CD14-positive monocyte (primary cell): ENCODE measurements at regions not wholly inside any gene's neighbourhood (a gene's known extent, or its start where the extent isn't known, plus 50 kb on each side); places are given as distances from the start of the nearest gene placed in this dataset.

ENCODE experiments used
- DNase-seq, 3 donors: peaks; one replicate each; pipeline ENCODE4 v3.0.0-alpha.2; 2011 to 2022
- H2AFZ ChIP-seq: 2 replicates; pipeline ENCODE4 v1.6.0; 2012; ENCODE audit warnings: mild to moderate bottlenecking, low read depth, low read length, inconsistent platforms; ENCODE audit not compliant: insufficient read depth, poor library complexity, severe bottlenecking
- H3K27ac ChIP-seq, 2 donors: 1 replicate in 1 of 2; 2 replicates in 1 of 2; pipeline ENCODE4 v1.5.1; 2012 to 2013; ENCODE audit warnings: low read length in 2 of 2, control low read depth in 1 of 2, inconsistent platforms in 1 of 2, low read depth in 1 of 2, mild to moderate bottlenecking in 1 of 2
- H3K27me3 ChIP-seq, 2 donors: one replicate each; pipeline versions ENCODE4 v1.6.0 to v1.6.1; 2011 to 2013; ENCODE audit warnings: low read length in 2 of 2; ENCODE audit not compliant: control insufficient read depth in 2 of 2, insufficient read depth in 2 of 2
- H3K36me3 ChIP-seq, 2 donors: replicated peaks in 1 of 2; 1 replicate in 1 of 2; 2 replicates in 1 of 2; pipeline versions ENCODE4 v1.5.1 to v1.6.1; 2012 to 2013; ENCODE audit warnings: low read length in 2 of 2, control low read depth in 1 of 2, inconsistent platforms in 1 of 2, mild to moderate bottlenecking in 1 of 2; ENCODE audit not compliant: insufficient read depth in 2 of 2, control insufficient read depth in 1 of 2
- H3K4me1 ChIP-seq, 2 donors: 1 replicate in 1 of 2; 2 replicates in 1 of 2; pipeline versions ENCODE4 v1.5.1 to v1.6.1; 2012 to 2013; ENCODE audit warnings: low read length in 2 of 2, control low read depth in 1 of 2, inconsistent platforms in 1 of 2, mild to moderate bottlenecking in 1 of 2, moderate library complexity in 1 of 2; ENCODE audit not compliant: insufficient read depth in 2 of 2, control insufficient read depth in 1 of 2
- H3K4me2 ChIP-seq: replicated peaks from 2 replicates; pipeline ENCODE3; 2012; ENCODE audit warnings: low read length, moderate library complexity, mild to moderate bottlenecking; ENCODE audit not compliant: poor library complexity, severe bottlenecking; ENCODE audit errors: extremely low read depth
- H3K4me3 ChIP-seq, 3 experiments: fragments of 200-600 bp in 1 of 3; sonication (generic) in 1 of 3; replicated peaks in 1 of 3; 1 replicate in 2 of 3; 2 replicates in 1 of 3; pipeline ENCODE4 v1.5.1; 2011 to 2013; ENCODE audit warnings: low read length in 3 of 3, mild to moderate bottlenecking in 3 of 3, control low read depth in 2 of 3, low read depth in 2 of 3, inconsistent platforms in 1 of 3, moderate library complexity in 1 of 3
- H3K79me2 ChIP-seq: 2 replicates; pipeline ENCODE4 v1.6.0; 2012; ENCODE audit warnings: mild to moderate bottlenecking, control low read depth, inconsistent platforms, low read length, moderate library complexity; ENCODE audit not compliant: insufficient read depth
- H3K9ac ChIP-seq: 2 replicates; pipeline ENCODE4 v1.6.0; 2017; ENCODE audit warnings: low read length, mild to moderate bottlenecking; ENCODE audit not compliant: insufficient read depth, poor library complexity, severe bottlenecking
- H3K9me3 ChIP-seq, 2 donors: replicated peaks in 1 of 2; 1 replicate in 1 of 2; 2 replicates in 1 of 2; pipeline versions ENCODE4 v1.5.1 to v1.6.1; 2012 to 2013; ENCODE audit warnings: low read length in 2 of 2, control low read depth in 1 of 2; ENCODE audit not compliant: control insufficient read depth in 1 of 2, insufficient read depth in 1 of 2
- H4K20me1 ChIP-seq: 2 replicates; pipeline ENCODE4 v1.6.0; 2012; ENCODE audit warnings: mild to moderate bottlenecking, low read length, control low read depth, moderate library complexity; ENCODE audit not compliant: insufficient read depth
- H3K27ac Mint-ChIP-seq, 7 donors: one replicate each; pipeline ENCODE4 v1.8.0; 2020; ENCODE audit warnings: mild to moderate bottlenecking in 7 of 7, mixed read lengths in 7 of 7, moderate library complexity in 6 of 7, inconsistent platforms in 2 of 7
- H3K27me3 Mint-ChIP-seq, 3 donors: one replicate each; pipeline ENCODE4 v1.8.0; 2021 to 2022; ENCODE audit warnings: low read depth in 3 of 3, mild to moderate bottlenecking in 3 of 3, mixed read lengths in 3 of 3, moderate library complexity in 3 of 3, inconsistent platforms in 1 of 3
- H3K36me3 Mint-ChIP-seq, 2 donors: one replicate each; pipeline ENCODE4 v1.8.0; 2020; ENCODE audit warnings: mixed read lengths in 2 of 2, inconsistent platforms in 1 of 2, mild to moderate bottlenecking in 1 of 2
- H3K4me1 Mint-ChIP-seq: one replicate; pipeline ENCODE4 v1.8.0; 2020; ENCODE audit warnings: mild to moderate bottlenecking, mixed read lengths
- H3K4me3 Mint-ChIP-seq, 2 donors: one replicate each; pipeline ENCODE4 v1.8.0; 2020; ENCODE audit warnings: mild to moderate bottlenecking in 2 of 2, mixed read lengths in 2 of 2, moderate library complexity in 1 of 2
- H3K9me3 Mint-ChIP-seq, 7 donors: one replicate each; pipeline ENCODE4 v1.8.0; 2020 to 2022; ENCODE audit warnings: mixed read lengths in 7 of 7, mild to moderate bottlenecking in 6 of 7, moderate library complexity in 6 of 7, inconsistent platforms in 2 of 7
- WGBS: methylation state at CpG from one replicate; pipeline ENCODE4 v1.1.5; 2013; ENCODE audit warnings: missing lambda C conversion rate; ENCODE audit not compliant: insufficient coverage; 5-methylcytosine and 5-hydroxymethylcytosine counted together
- intact Hi-C, 2 donors: fragments of 100-400 bp; cut with micrococcal nuclease; formaldehyde crosslinking; loops; one replicate each; pipeline versions ENCODE4 v1.15.0 to v1.15.1; 2023
- TF ChIP-seq, protein P1 (sequence below): fragments of 200-600 bp; IDR thresholded peaks from one replicate; pipeline ENCODE4 v1.8.0; 2022; ENCODE audit warnings: antibody characterized with exemption, mild to moderate bottlenecking

DNA sequence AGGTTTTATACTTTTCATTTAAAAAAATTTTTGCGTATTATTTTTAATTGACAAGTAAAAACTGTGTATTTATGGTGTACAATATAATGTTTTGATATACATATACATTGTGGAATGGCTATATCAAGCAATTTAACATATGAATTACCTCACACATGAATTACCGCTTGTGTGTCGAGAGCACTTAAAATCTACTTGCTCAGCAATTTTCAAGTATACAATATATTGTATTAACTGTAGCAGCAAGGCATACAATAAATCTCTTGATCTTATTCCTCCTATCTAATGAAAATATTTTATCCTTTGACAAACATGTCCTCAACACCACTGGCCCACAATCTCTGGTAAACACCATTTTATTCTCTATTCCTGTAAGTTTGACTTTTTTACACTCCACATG lies 224.4 kb upstream of the CYLC2 start:
- H3K4me1 Mint-ChIP-seq = no peaks in the 10 kb centered on the region
- H3K9ac ChIP-seq = no peak overlapping the region

GRCh38 chr9:102769307-102769706 lies 225.8 kb upstream of the CYLC2 start:
- Histone ChIP-seq H4K20me1 (no peaks in the 10 kb centered on the region), H3K4me1 (no peaks in the 10 kb centered on the region), H3K9me3 (no peaks in the 10 kb centered on the region), H3K4me2 (no peak overlapping the region), H3K4me3 (no peak overlapping the region), H3K36me3 (no peaks in the 10 kb centered on the region), H3K79me2 (no peaks in the 10 kb centered on the region), H3K27ac (no peak overlapping the region), H2AFZ (no peak overlapping the region), H3K27me3 (no peaks in the 10 kb centered on the region), H3K9ac (no peak overlapping the region)
- intact Hi-C loops = no loop called here
- WGBS = no CpG with 5 or more reads among the region's 1 CpG
- H3K4me3 Mint-ChIP-seq = no peak overlapping the region
- H3K27ac Mint-ChIP-seq = no peak overlapping the region
- DNase-seq = no peak
- no peaks in the 10 kb centered on the region for H3K27me3 Mint-ChIP-seq
- H3K36me3 Mint-ChIP-seq = no peaks in the 10 kb centered on the region
- peaks cover 0 to 2% (median 0%) of the 10 kb centered on the region in 7 donors for H3K9me3 Mint-ChIP-seq
- TF ChIP-seq, protein P1, sequence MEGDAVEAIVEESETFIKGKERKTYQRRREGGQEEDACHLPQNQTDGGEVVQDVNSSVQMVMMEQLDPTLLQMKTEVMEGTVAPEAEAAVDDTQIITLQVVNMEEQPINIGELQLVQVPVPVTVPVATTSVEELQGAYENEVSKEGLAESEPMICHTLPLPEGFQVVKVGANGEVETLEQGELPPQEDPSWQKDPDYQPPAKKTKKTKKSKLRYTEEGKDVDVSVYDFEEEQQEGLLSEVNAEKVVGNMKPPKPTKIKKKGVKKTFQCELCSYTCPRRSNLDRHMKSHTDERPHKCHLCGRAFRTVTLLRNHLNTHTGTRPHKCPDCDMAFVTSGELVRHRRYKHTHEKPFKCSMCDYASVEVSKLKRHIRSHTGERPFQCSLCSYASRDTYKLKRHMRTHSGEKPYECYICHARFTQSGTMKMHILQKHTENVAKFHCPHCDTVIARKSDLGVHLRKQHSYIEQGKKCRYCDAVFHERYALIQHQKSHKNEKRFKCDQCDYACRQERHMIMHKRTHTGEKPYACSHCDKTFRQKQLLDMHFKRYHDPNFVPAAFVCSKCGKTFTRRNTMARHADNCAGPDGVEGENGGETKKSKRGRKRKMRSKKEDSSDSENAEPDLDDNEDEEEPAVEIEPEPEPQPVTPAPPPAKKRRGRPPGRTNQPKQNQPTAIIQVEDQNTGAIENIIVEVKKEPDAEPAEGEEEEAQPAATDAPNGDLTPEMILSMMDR = no peak
- H3K4me1 Mint-ChIP-seq = no peaks in the 10 kb centered on the region

More for the DNA sequence above, 224.4 kb upstream of the CYLC2 start:
- H3K27ac Mint-ChIP-seq = no peak overlapping the region
- no CpG with 5 or more reads among the region's 3 CpGs for WGBS
- H3K36me3 Mint-ChIP-seq = no peaks in the 10 kb centered on the region
- Histone ChIP-seq H3K4me3 (no peak overlapping the region), H3K27ac (no peak overlapping the region), H3K4me1 (no peaks in the 10 kb centered on the region), H4K20me1 (no peaks in the 10 kb centered on the region), H3K4me2 (no peak overlapping the region), H3K79me2 (no peaks in the 10 kb centered on the region), H3K9me3 (no peaks in the 10 kb centered on the region), H3K27me3 (no peaks in the 10 kb centered on the region), H2AFZ (no peak overlapping the region), H3K36me3 (no peaks in the 10 kb centered on the region)
- H3K27me3 Mint-ChIP-seq = no peaks in the 10 kb centered on the region
- no peak overlapping the region for H3K4me3 Mint-ChIP-seq
- intact Hi-C loops = no loop called here
- peaks cover 0 to 2% (median 0%) of the 10 kb centered on the region in 7 donors for H3K9me3 Mint-ChIP-seq
- TF ChIP-seq, protein P1 = no peak
- no peak for DNase-seq
